ENCODE measurements at regions not wholly inside any gene's neighbourhood (a gene's known extent, or its start where the extent isn't known, plus 50 kb on each side); places are given as distances from the start of the nearest gene placed in this dataset.

GRCh38 chr4:145427991-145428390 is 53.7 kb upstream of the SMAD1 start:
- no peaks in the 10 kb centered on the region for H3K36me3 ChIP-seq (ENCODE audit: insufficient read depth)
- no peaks in the 10 kb centered on the region for H4K20me1 ChIP-seq (ENCODE audit: insufficient read depth)
- H3K79me2 ChIP-seq (ENCODE audit: insufficient read depth, low read depth): no peaks in the 10 kb centered on the region
- no peaks in the 10 kb centered on the region for H3K27me3 ChIP-seq (ENCODE audit: insufficient read depth, low read depth)
- no peak overlapping the region for H3K27ac ChIP-seq
- no peak overlapping the region for H3K9ac ChIP-seq
- H3K4me2 ChIP-seq: no peak overlapping the region
- H2AFZ ChIP-seq (ENCODE audit: low read depth): no peak overlapping the region
- no peak for TF ChIP-seq CTCF (conservative IDR thresholded peaks at IDR 0.05; ENCODE audit: low read depth, low read length)
- no peak overlapping the region for H3K4me3 ChIP-seq (IDR thresholded peaks at IDR 0.05; ENCODE audit: insufficient read depth, low read depth, low read length)
- H3K4me1 ChIP-seq (ENCODE audit: low read depth, poor library complexity, severe bottlenecking): no peaks in the 10 kb centered on the region

- no peak for TF ChIP-seq CTCF (conservative IDR thresholded peaks at IDR 0.05; ENCODE audit: low read depth, low read length)
- no peak overlapping the region for H3K4me3 ChIP-seq (IDR thresholded peaks at IDR 0.05; ENCODE audit: insufficient read depth, low read depth, low read length)
- H3K9ac ChIP-seq: no peak overlapping the region
- no peak overlapping the region for H3K27ac ChIP-seq
- no peaks in the 10 kb centered on the region for H4K20me1 ChIP-seq (ENCODE audit: insufficient read depth)
- H3K4me2 ChIP-seq: no peak overlapping the region
- no peaks in the 10 kb centered on the region for H3K79me2 ChIP-seq (ENCODE audit: insufficient read depth, low read depth)
- H2AFZ ChIP-seq (ENCODE audit: low read depth): no peak overlapping the region
- no peaks in the 10 kb centered on the region for H3K27me3 ChIP-seq (ENCODE audit: insufficient read depth, low read depth)
- no peaks in the 10 kb centered on the region for H3K36me3 ChIP-seq (ENCODE audit: insufficient read depth)
- H3K4me1 ChIP-seq (ENCODE audit: low read depth, poor library complexity, severe bottlenecking): no peaks in the 10 kb centered on the region
Measured at GRCh38 chr4:145427221-145427620, 54.4 kb upstream of the SMAD1 start.

- Histone ChIP-seq H3K27me3 (ENCODE audit: insufficient read depth, low read depth) (no peaks in the 10 kb centered on the region), H3K4me2 (no peak overlapping the region), H3K79me2 (ENCODE audit: insufficient read depth, low read depth) (no peaks in the 10 kb centered on the region), H3K36me3 (ENCODE audit: insufficient read depth) (no peaks in the 10 kb centered on the region), H2AFZ (ENCODE audit: low read depth) (no peak overlapping the region), H4K20me1 (ENCODE audit: insufficient read depth) (no peaks in the 10 kb centered on the region), H3K27ac (no peak overlapping the region), H3K4me3 (IDR thresholded peaks at IDR 0.05; ENCODE audit: insufficient read depth, low read depth, low read length) (no peak overlapping the region), H3K9ac (no peak overlapping the region), H3K4me1 (ENCODE audit: low read depth, poor library complexity, severe bottlenecking) (no peaks in the 10 kb centered on the region)
- no peak for TF ChIP-seq CTCF (conservative IDR thresholded peaks at IDR 0.05; ENCODE audit: low read depth, low read length)
Measured at GRCh38 chr4:145423017-145423708, 58.5 kb upstream of the SMAD1 start.

GRCh38 chr4:145420595-145421214 is 60.9 kb upstream of the SMAD1 start:
- Histone ChIP-seq H4K20me1 (ENCODE audit: insufficient read depth) (no peaks in the 10 kb centered on the region), H3K79me2 (ENCODE audit: insufficient read depth, low read depth) (no peaks in the 10 kb centered on the region), H3K36me3 (ENCODE audit: insufficient read depth) (no peaks in the 10 kb centered on the region), H3K4me2 (no peak overlapping the region), H3K27me3 (ENCODE audit: insufficient read depth, low read depth) (no peaks in the 10 kb centered on the region), H3K4me3 (IDR thresholded peaks at IDR 0.05; ENCODE audit: insufficient read depth, low read depth, low read length) (no peak overlapping the region), H3K27ac (no peak overlapping the region), H2AFZ (ENCODE audit: low read depth) (no peak overlapping the region), H3K9ac (no peak overlapping the region), H3K4me1 (ENCODE audit: low read depth, poor library complexity, severe bottlenecking) (no peaks in the 10 kb centered on the region)
- no peak for TF ChIP-seq CTCF (conservative IDR thresholded peaks at IDR 0.05; ENCODE audit: low read depth, low read length)
